Left hindlimb (tissue), 1 donor: ENCODE measurements at regions not wholly inside any gene's neighbourhood (a gene's known extent, or its start where the extent isn't known, plus 50 kb on each side); places are given as distances from the start of the nearest gene placed in this dataset.
"Not testable (repeated sequence)": the region's sequence is repeated elsewhere in the genome, so short reads cannot be mapped to it uniquely, and the experiment has no call there.

Experiments used
- DNase-seq: peaks from one replicate; pipeline ENCODE4 v3.0.0-alpha.2; 2018

GRCh38 chr14:28820677-28821076 lies 54.1 kb downstream of the FOXG1 start:
- no peak for DNase-seq

- no peak for DNase-seq
These were observed 55.4 kb downstream of the FOXG1 start for GRCh38 chr14:28821993-28822392.

- no peak for DNase-seq
These were observed 56.7 kb downstream of the FOXG1 start for GRCh38 chr14:28823245-28823644.

- DNase-seq, result no peak
These were observed 63.5 kb downstream of the FOXG1 start for GRCh38 chr14:28830115-28830534.

DNA sequence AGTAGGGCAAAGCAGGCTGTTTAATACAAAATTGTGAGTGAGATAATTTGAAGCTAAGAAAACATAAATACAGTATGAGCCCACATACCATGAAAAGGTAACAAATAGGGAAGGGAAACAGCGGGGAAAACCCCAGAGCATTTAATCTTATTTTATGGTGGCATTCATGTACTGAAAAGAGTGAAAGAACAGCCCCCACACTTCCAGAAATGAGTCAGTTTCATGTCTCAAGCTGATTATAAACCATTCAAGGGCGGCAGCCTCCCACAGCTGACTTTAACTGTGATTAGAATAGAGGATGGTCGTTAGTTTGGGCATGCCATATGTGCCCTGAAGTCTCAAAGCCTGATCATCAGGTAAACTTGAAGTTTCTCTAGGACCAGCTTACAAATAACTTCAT lies 64.5 kb downstream of the FOXG1 start:
- no peak for DNase-seq

- not testable (repeated sequence) for DNase-seq
These were observed 76.0 kb downstream of the FOXG1 start for GRCh38 chr14:28842569-28842968.

DNA sequence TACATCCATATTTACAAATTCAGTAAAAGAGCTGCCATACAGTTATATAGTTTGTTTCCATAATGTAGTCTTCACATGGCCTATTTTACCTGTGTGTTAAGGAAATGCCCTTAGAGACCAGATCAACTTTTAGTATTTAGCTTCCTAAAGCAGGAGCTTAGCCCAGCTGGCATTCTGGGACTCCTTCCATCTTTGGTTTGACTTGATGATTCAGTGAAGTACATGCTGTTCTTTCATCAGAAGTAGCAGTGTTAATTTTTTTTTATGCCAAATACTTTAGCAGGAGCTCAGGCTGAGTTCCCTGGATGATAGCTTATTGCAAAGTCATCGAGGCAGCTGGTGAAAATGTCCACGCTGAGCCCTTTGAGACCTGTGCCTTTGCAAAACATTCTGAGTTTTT lies 101.0 kb downstream of the FOXG1 start:
- no peak for DNase-seq

- no peak for DNase-seq
These were observed 103.5 kb downstream of the FOXG1 start for GRCh38 chr14:28870033-28870564.

GRCh38 chr14:28875934-28876571 lies 109.5 kb downstream of the FOXG1 start:
- no peak for DNase-seq

- no peak for DNase-seq
These were observed 110.0 kb downstream of the FOXG1 start for GRCh38 chr14:28876572-28876945.

DNA sequence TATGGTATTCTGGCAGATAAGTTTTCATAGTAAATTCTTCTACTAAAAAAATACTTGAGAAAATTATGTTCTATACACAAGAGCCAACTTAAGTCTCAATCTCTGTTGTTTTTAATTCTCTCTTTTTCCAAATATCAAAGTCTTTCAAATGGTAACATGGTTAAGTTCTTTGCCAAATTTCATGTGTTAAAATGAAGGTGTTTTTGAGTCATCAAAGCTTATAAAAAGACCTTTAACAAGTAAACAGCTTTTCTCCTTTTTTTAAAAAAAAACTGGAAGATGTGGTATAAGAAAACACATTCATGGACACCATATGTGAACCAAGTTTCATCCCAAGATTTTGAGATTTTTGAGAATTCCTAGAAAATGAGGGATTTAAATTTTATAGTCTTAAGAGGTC lies 111.3 kb downstream of the FOXG1 start:
- DNase-seq, result no peak

GRCh38 chr14:28879573-28879996 lies 113.0 kb downstream of the FOXG1 start:
- no peak for DNase-seq

DNA sequence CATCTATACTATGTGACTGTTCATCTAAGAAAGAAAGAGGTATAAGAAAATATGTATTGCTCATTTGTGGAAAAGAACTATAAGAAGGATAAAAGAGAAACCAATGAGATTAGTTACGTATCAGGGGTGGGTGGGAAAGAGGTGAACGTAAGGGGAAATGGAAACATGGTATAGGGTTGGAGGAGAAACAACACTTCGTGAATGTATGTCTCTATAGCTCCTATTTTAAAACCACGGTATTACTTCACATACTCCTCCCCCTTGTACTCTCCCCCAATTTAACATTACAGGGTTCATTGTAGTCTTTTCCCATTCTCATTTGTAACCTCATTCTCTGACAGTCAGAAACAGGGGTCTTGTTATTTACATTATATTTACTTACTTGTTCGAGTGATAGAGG lies 120.4 kb downstream of the FOXG1 start:
- DNase-seq, result no peak

GRCh38 chr14:28895389-28895788 lies 128.8 kb downstream of the FOXG1 start:
- no peak for DNase-seq

GRCh38 chr14:28896337-28896736 lies 129.8 kb downstream of the FOXG1 start:
- no peak for DNase-seq

- no peak for DNase-seq
These were observed 135.0 kb downstream of the FOXG1 start for GRCh38 chr14:28901631-28902030.

GRCh38 chr14:28902930-28903329 lies 136.3 kb downstream of the FOXG1 start:
- no peak for DNase-seq

- no peak for DNase-seq
These were observed 144.9 kb downstream of the FOXG1 start for GRCh38 chr14:28911521-28911920.

DNA sequence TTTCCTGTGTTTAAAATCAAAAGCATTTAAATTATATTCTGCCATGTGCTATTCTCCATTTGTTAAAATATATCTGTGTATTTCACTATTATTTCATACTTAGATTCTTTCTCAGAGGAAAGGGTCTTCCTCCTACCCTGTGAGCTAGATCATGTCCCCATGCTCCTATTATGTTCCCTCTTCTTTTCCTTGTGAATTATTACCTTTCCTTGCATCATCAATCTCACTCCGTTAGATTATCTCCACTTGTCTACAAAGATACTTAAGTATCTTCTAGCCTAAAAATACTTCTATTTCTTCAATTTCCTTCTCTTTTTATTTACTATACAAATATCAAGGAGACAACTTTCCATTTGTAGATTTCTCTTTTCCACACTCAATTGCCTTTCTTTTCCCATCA lies 146.5 kb downstream of the FOXG1 start:
- no peak for DNase-seq

GRCh38 chr14:28926122-28926521 lies 159.5 kb downstream of the FOXG1 start:
- DNase-seq, result no peak

GRCh38 chr14:28931999-28932398 lies 165.4 kb downstream of the FOXG1 start:
- no peak for DNase-seq

DNA sequence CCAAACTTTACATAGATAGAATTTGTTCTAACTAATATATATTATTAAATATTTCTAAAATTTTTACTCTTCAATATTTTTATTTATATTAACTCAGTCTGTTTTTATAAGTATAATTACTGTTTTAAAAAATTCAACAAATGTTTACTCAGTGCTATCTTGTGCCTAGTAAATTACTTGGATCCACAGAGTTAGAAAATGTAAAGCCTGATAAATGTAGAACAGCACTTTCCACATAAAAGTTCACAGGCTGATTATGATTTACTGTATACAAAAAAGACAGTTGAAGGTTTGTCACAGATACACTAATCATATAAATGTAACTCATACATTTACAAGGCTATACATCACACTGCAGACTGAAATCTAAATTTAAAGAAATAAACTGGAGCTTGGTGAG lies 170.0 kb downstream of the FOXG1 start:
- DNase-seq, result no peak

GRCh38 chr14:28941758-28942157 lies 175.2 kb downstream of the FOXG1 start:
- DNase-seq, result no peak

DNA sequence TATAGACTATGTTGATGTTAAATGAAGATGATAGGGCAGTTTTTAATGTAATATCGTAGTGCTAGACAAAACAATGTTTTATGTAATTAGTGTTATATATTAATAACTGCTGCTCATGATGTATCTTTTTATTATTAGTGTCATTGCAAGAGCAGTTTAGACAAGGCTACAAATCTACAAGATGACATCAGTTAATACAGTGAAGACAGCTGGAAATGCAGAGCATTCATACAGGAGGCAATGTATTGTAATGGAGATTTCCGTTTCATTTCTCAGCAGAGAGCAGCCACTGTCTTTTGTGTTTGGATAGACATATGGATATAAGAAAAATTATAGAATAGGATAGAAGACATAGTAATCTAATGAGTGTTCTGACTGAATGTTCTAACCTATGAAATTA lies 178.0 kb downstream of the FOXG1 start:
- no peak for DNase-seq

- no peak for DNase-seq
These were observed 179.7 kb downstream of the FOXG1 start for GRCh38 chr14:28946267-28946666.
